ENCODE measurements at regions not wholly inside any gene's neighbourhood (a gene's known extent, or its start where the extent isn't known, plus 50 kb on each side); places are given as distances from the start of the nearest gene placed in this dataset.

GRCh38 chr15:38041576-38041975 lies 107.1 kb downstream of the TMCO5A start:
- TF ChIP-seq CTCF (IDR thresholded peaks at IDR 0.05), result no peak
- TF ChIP-seq POLR2AphosphoS5 (IDR thresholded peaks at IDR 0.05), result no peak
- TF ChIP-seq POLR2A (IDR thresholded peaks at IDR 0.05; ENCODE audit: low read depth), result no peak
- TF ChIP-seq EP300 (IDR thresholded peaks at IDR 0.05), result no peak
- 71% methylated on average over 2 of the region's 2 CpGs for WGBS

GRCh38 chr15:38042211-38042610 lies 107.8 kb downstream of the TMCO5A start:
- Histone ChIP-seq H3K9me3 (no peaks in the 10 kb centered on the region), H3K27ac (replicated peaks in 1 of 4) (no peak overlapping the region), H3K36me3 (no peaks in the 10 kb centered on the region), H3K27me3 (no peaks in the 10 kb centered on the region), H3K4me3 (no peak overlapping the region), H3K4me1 (no peaks in the 10 kb centered on the region)
- TF ChIP-seq POLR2AphosphoS5 (IDR thresholded peaks at IDR 0.05) (no peak), CTCF (IDR thresholded peaks at IDR 0.05) (no peak), EP300 (IDR thresholded peaks at IDR 0.05) (no peak), POLR2A (IDR thresholded peaks at IDR 0.05; ENCODE audit: low read depth) (no peak)
- DNase-seq (ENCODE audit: extremely low spot score), result no peak
- intact Hi-C loops (cut with DNase I), result no loop called here
- WGBS, result 83% methylated on average over 1 of the region's 1 CpG

More at GRCh38 chr15:38041576-38041975, 107.1 kb downstream of the TMCO5A start:
- Histone ChIP-seq H3K4me1 (no peaks in the 10 kb centered on the region), H3K27me3 (no peaks in the 10 kb centered on the region), H3K9me3 (no peaks in the 10 kb centered on the region), H3K36me3 (no peaks in the 10 kb centered on the region), H3K27ac (replicated peaks in 1 of 4) (no peak overlapping the region), H3K4me3 (no peak overlapping the region)
- intact Hi-C loops (cut with DNase I), result no loop called here
- no peak for DNase-seq (ENCODE audit: extremely low spot score)

- WGBS, result 68% methylated on average over 9 of the region's 9 CpGs
- H3K27me3 ChIP-seq, result no peaks in the 10 kb centered on the region
- no peaks in the 10 kb centered on the region for H3K4me1 ChIP-seq
- no peak overlapping the region for H3K4me3 ChIP-seq
- DNase-seq (ENCODE audit: extremely low spot score), result no peak
- TF ChIP-seq CTCF (IDR thresholded peaks at IDR 0.05) (no peak), POLR2AphosphoS5 (IDR thresholded peaks at IDR 0.05) (no peak), EP300 (IDR thresholded peaks at IDR 0.05) (no peak), POLR2A (IDR thresholded peaks at IDR 0.05; ENCODE audit: low read depth) (no peak)
- H3K9me3 ChIP-seq, result no peaks in the 10 kb centered on the region
- intact Hi-C loops (cut with DNase I), result no loop called here
- H3K36me3 ChIP-seq, result no peaks in the 10 kb centered on the region
- no peak overlapping the region for H3K27ac ChIP-seq (replicated peaks in 1 of 4)
Observed at GRCh38 chr15:38042707-38043445, 108.4 kb downstream of the TMCO5A start.

- H3K4me3 ChIP-seq, result no peak overlapping the region
- H3K4me1 ChIP-seq, result no peaks in the 10 kb centered on the region
- no peaks in the 10 kb centered on the region for H3K9me3 ChIP-seq
- TF ChIP-seq POLR2A (IDR thresholded peaks at IDR 0.05; ENCODE audit: low read depth) (no peak), EP300 (IDR thresholded peaks at IDR 0.05) (no peak), POLR2AphosphoS5 (IDR thresholded peaks at IDR 0.05) (no peak), CTCF (IDR thresholded peaks at IDR 0.05) (no peak)
- DNase-seq (ENCODE audit: extremely low spot score), result no peak
- no peaks in the 10 kb centered on the region for H3K27me3 ChIP-seq
- no peaks in the 10 kb centered on the region for H3K36me3 ChIP-seq
- WGBS, result 76% methylated on average over 4 of the region's 4 CpGs
- intact Hi-C loops (cut with DNase I), result no loop called here
- no peak overlapping the region for H3K27ac ChIP-seq (replicated peaks in 1 of 4)
Observed at GRCh38 chr15:38046257-38047051, 112.0 kb downstream of the TMCO5A start.
